H1 (cell line): ENCODE measurements at regions not wholly inside any gene's neighbourhood (a gene's known extent, or its start where the extent isn't known, plus 50 kb on each side); places are given as distances from the start of the nearest gene placed in this dataset.

ENCODE experiments used
- BACH1 ChIP-seq: IDR thresholded peaks from 2 replicates; pipeline ENCODE4 v1.6.1; 2012; ENCODE audit warnings: low read length, improper control_type of control experiment
- KDM4A ChIP-seq: IDR thresholded peaks from one replicate; pipeline ENCODE4 v1.7.1; 2012; ENCODE audit warnings: low read depth, mild to moderate bottlenecking, moderate library complexity, low read length, inconsistent platforms; ENCODE audit not compliant: severe bottlenecking

- TF ChIP-seq BACH1 (no peak), KDM4A (no peak)
Observed at GRCh38 chr1:101166583-101167120, 70.2 kb upstream of the S1PR1 start (continued).
